Lower lobe of right lung (tissue), 2 donors: ENCODE measurements at regions not wholly inside any gene's neighbourhood (a gene's known extent, or its start where the extent isn't known, plus 50 kb on each side); places are given as distances from the start of the nearest gene placed in this dataset.
A peak's percentile ranks its signal among the peaks of the same experiment; 100 is the strongest.

ENCODE experiments used
- ATAC-seq, 2 donors: fragments of 200-7000 bp; cut with Tn5 transposase; one replicate each; pipeline ENCODE4 v1.9.1; 2020 to 2022; ENCODE audit warnings: mild to moderate bottlenecking in 2 of 2, moderate library complexity in 2 of 2
- DNase-seq: peaks from one replicate; pipeline ENCODE4 v3.0.0-alpha.2; 2020
- H3K27ac ChIP-seq: fragments of 200-600 bp; one replicate; pipeline ENCODE4 v1.8.0; 2022
- H3K27me3 ChIP-seq: fragments of 200-600 bp; one replicate; pipeline ENCODE4 v1.8.0; 2022; ENCODE audit warnings: low read depth
- H3K36me3 ChIP-seq: fragments of 200-600 bp; one replicate; pipeline ENCODE4 v1.8.0; 2022; ENCODE audit warnings: mild to moderate bottlenecking
- H3K4me1 ChIP-seq: fragments of 200-600 bp; one replicate; pipeline ENCODE4 v1.8.0; 2022
- H3K4me3 ChIP-seq: fragments of 200-600 bp; one replicate; pipeline ENCODE4 v1.8.0; 2022; ENCODE audit warnings: mild to moderate bottlenecking
- H3K9me3 ChIP-seq: fragments of 200-600 bp; one replicate; pipeline ENCODE4 v1.8.0; 2022
- CTCF ChIP-seq: fragments of 200-600 bp; IDR thresholded peaks from one replicate; pipeline ENCODE4 v1.8.0; 2022; ENCODE audit warnings: antibody characterized with exemption, mild to moderate bottlenecking
- intact Hi-C: fragments of 100-400 bp; cut with DNase I; formaldehyde crosslinking; loops from one replicate; pipeline ENCODE4 v1.11.0; 2022
- donor health status: DM: no; HTN: yes; CAD: no; lungs with severe emphysema.

- no peaks in the 10 kb centered on the region for H3K9me3 ChIP-seq
- H3K4me3 ChIP-seq = no peak overlapping the region
- DNase-seq = no peak
- H3K27ac ChIP-seq = no peak overlapping the region
- H3K27me3 ChIP-seq = no peaks in the 10 kb centered on the region
- ATAC-seq = no peak
- H3K36me3 ChIP-seq = no peaks in the 10 kb centered on the region
- no peak for TF ChIP-seq CTCF
- H3K4me1 ChIP-seq = no peaks in the 10 kb centered on the region
- intact Hi-C loops = no loop called here
Observed at GRCh38 chr11:31995032-31995431, 95.8 kb upstream of the RCN1 start.

- no peak for DNase-seq
- Histone ChIP-seq H3K4me3 (no peak overlapping the region), H3K27ac (no peak overlapping the region), H3K4me1 (no peaks in the 10 kb centered on the region), H3K36me3 (no peaks in the 10 kb centered on the region), H3K9me3 (no peaks in the 10 kb centered on the region), H3K27me3 (peaks cover 41% of the 10 kb centered on the region)
- TF ChIP-seq CTCF = no peak
- peak in 1 of 2 donors; percentile 51 for ATAC-seq
- intact Hi-C loops = no loop called here
Observed at GRCh38 chr11:31987118-31988005, 103.5 kb upstream of the RCN1 start.

GRCh38 chr11:31986201-31986889, 104.5 kb upstream of the RCN1 start:
- Histone ChIP-seq H3K9me3 (no peaks in the 10 kb centered on the region), H3K4me1 (no peaks in the 10 kb centered on the region), H3K4me3 (no peak overlapping the region), H3K27me3 (peaks cover 41% of the 10 kb centered on the region), H3K27ac (no peak overlapping the region), H3K36me3 (no peaks in the 10 kb centered on the region)
- TF ChIP-seq CTCF = no peak
- no peak for DNase-seq
- intact Hi-C loops = no loop called here
- no peak for ATAC-seq

- H3K36me3 ChIP-seq = no peaks in the 10 kb centered on the region
- H3K9me3 ChIP-seq = no peaks in the 10 kb centered on the region
- DNase-seq = no peak
- intact Hi-C loops = no loop called here
- H3K4me3 ChIP-seq = no peak overlapping the region
- H3K4me1 ChIP-seq = no peaks in the 10 kb centered on the region
- no peak for TF ChIP-seq CTCF
- H3K27ac ChIP-seq = no peak overlapping the region
- peaks cover 14% of the 10 kb centered on the region for H3K27me3 ChIP-seq
- ATAC-seq = no peak
Observed at GRCh38 chr11:31981457-31981856, 109.4 kb upstream of the RCN1 start.

GRCh38 chr11:31977343-31977742, 113.5 kb upstream of the RCN1 start:
- DNase-seq (no peak), ATAC-seq (no peak)
- H3K9me3 ChIP-seq = no peaks in the 10 kb centered on the region
- no peak overlapping the region for H3K27ac ChIP-seq
- H3K4me1 ChIP-seq = no peaks in the 10 kb centered on the region
- intact Hi-C loops = no loop called here
- H3K36me3 ChIP-seq = no peaks in the 10 kb centered on the region
- H3K4me3 ChIP-seq = no peak overlapping the region
- H3K27me3 ChIP-seq = no peaks in the 10 kb centered on the region
- no peak for TF ChIP-seq CTCF
